Vagina (tissue), 2 donors: ENCODE measurements at regions not wholly inside any gene's neighbourhood (a gene's known extent, or its start where the extent isn't known, plus 50 kb on each side); places are given as distances from the start of the nearest gene placed in this dataset.
A peak's percentile ranks its signal among the peaks of the same experiment; 100 is the strongest.

Source experiments
- DNase-seq, 2 donors: peaks; one replicate each; pipeline ENCODE4 v3.0.0-alpha.2; 2017; ENCODE audit errors: extremely low spot score in 2 of 2
- H3K27ac ChIP-seq: fragments of 200-600 bp; sonication (generic); one replicate; pipeline ENCODE4 v1.5.1; 2019
- H3K27me3 ChIP-seq: fragments of 200-600 bp; sonication (generic); one replicate; pipeline ENCODE4 v1.5.1; 2019
- H3K36me3 ChIP-seq, 2 donors: fragments of 200-600 bp; sonication (generic); one replicate each; pipeline ENCODE4 v1.5.1; 2017 to 2019
- H3K4me1 ChIP-seq: fragments of 200-600 bp; sonication (generic); one replicate; pipeline ENCODE4 v1.5.1; 2019
- H3K4me3 ChIP-seq, 2 donors: fragments of 200-600 bp; sonication (generic); 1 replicate in 1 of 2; 2 replicates in 1 of 2; pipeline ENCODE4 v1.5.1; 2016 to 2019
- H3K9me3 ChIP-seq: fragments of 200-600 bp; sonication (generic); one replicate; pipeline ENCODE4 v1.5.1; 2019
- CTCF ChIP-seq, 3 experiments: fragments of 450-650 bp in 2 of 3; fragments of 200-600 bp in 1 of 3; sonication (generic) in 1 of 3; IDR thresholded peaks; one replicate each; pipeline ENCODE4 v1.5.1; 2017 to 2019; ENCODE audit warnings: antibody characterized with exemption in 3 of 3, mild to moderate bottlenecking in 2 of 3, moderate library complexity in 2 of 3
- POLR2A ChIP-seq, 2 donors: fragments of 450-650 bp; IDR thresholded peaks; one replicate each; pipeline ENCODE4 v1.6.1; 2017; ENCODE audit warnings: antibody characterized with exemption in 2 of 2, mild to moderate bottlenecking in 2 of 2, moderate library complexity in 2 of 2
- POLR2AphosphoS5 ChIP-seq, 2 donors: sonication (generic); formaldehyde crosslinking; IDR thresholded peaks; one replicate each; pipeline ENCODE4 v1.9.0; 2017; ENCODE audit warnings: antibody characterized with exemption in 2 of 2, mild to moderate bottlenecking in 2 of 2, low read depth in 1 of 2; ENCODE audit not compliant: insufficient read depth in 1 of 2
- intact Hi-C: fragments of 100-400 bp; cut with DNase I; formaldehyde crosslinking; loops from one replicate; pipeline ENCODE4 v1.15.1; 2023

GRCh38 chr2:128450211-128451024, 131.8 kb upstream of the HS6ST1 start:
- H3K36me3 ChIP-seq, result no peaks in the 10 kb centered on the region
- TF ChIP-seq POLR2AphosphoS5 (IDR thresholded peaks at IDR 0.05; ENCODE audit: insufficient read depth in 1 of 2, low read depth in 1 of 2) (no peak), CTCF (IDR thresholded peaks at IDR 0.05) (no peak), POLR2A (IDR thresholded peaks at IDR 0.05) (no peak)
- peak; percentile 64 to 84 for DNase-seq
- intact Hi-C loops, result no loop called here
- H3K27me3 ChIP-seq, result no peaks in the 10 kb centered on the region
- peaks cover 20% of the 10 kb centered on the region for H3K4me1 ChIP-seq
- no peak overlapping the region for H3K4me3 ChIP-seq
- H3K27ac ChIP-seq, result no peak overlapping the region
- H3K9me3 ChIP-seq, result no peaks in the 10 kb centered on the region

- H3K36me3 ChIP-seq, result no peaks in the 10 kb centered on the region
- no peak overlapping the region for H3K4me3 ChIP-seq
- no peaks in the 10 kb centered on the region for H3K27me3 ChIP-seq
- no peaks in the 10 kb centered on the region for H3K9me3 ChIP-seq
- H3K27ac ChIP-seq, result no peak overlapping the region
- DNase-seq, result peak; percentile 64 to 70
- intact Hi-C loops, result no loop called here
- peaks cover 17% of the 10 kb centered on the region for H3K4me1 ChIP-seq
- no peak for TF ChIP-seq CTCF (IDR thresholded peaks at IDR 0.05)
These were observed 132.7 kb upstream of the HS6ST1 start for GRCh38 chr2:128451084-128452023.

GRCh38 chr2:128452024-128452411, 133.3 kb upstream of the HS6ST1 start:
- peaks cover 10% of the 10 kb centered on the region for H3K4me1 ChIP-seq
- no peaks in the 10 kb centered on the region for H3K9me3 ChIP-seq
- no peak overlapping the region for H3K27ac ChIP-seq
- DNase-seq, result peak in 1 of 2 donors; percentile 40
- no peaks in the 10 kb centered on the region for H3K27me3 ChIP-seq
- no peaks in the 10 kb centered on the region for H3K36me3 ChIP-seq
- TF ChIP-seq POLR2AphosphoS5 (IDR thresholded peaks at IDR 0.05; ENCODE audit: insufficient read depth in 1 of 2, low read depth in 1 of 2), result no peak
- no peak for TF ChIP-seq CTCF (IDR thresholded peaks at IDR 0.05)
- no peak for TF ChIP-seq POLR2A (IDR thresholded peaks at IDR 0.05)
- intact Hi-C loops, result no loop called here
- H3K4me3 ChIP-seq, result no peak overlapping the region

- TF ChIP-seq CTCF (IDR thresholded peaks at IDR 0.05) (no peak), POLR2AphosphoS5 (IDR thresholded peaks at IDR 0.05; ENCODE audit: insufficient read depth in 1 of 2, low read depth in 1 of 2) (no peak), POLR2A (IDR thresholded peaks at IDR 0.05) (no peak)
- H3K27me3 ChIP-seq, result no peaks in the 10 kb centered on the region
- H3K27ac ChIP-seq, result no peak overlapping the region
- H3K4me3 ChIP-seq, result no peak overlapping the region
- no peaks in the 10 kb centered on the region for H3K36me3 ChIP-seq
- peak; percentile 67 to 77 for DNase-seq
- no peaks in the 10 kb centered on the region for H3K9me3 ChIP-seq
- H3K4me1 ChIP-seq, result peaks cover 8% of the 10 kb centered on the region
- intact Hi-C loops, result no loop called here
These were observed 134.2 kb upstream of the HS6ST1 start for GRCh38 chr2:128452536-128453530.
